ENCODE measurements at regions not wholly inside any gene's neighbourhood (a gene's known extent, or its start where the extent isn't known, plus 50 kb on each side); places are given as distances from the start of the nearest gene placed in this dataset.

DNA sequence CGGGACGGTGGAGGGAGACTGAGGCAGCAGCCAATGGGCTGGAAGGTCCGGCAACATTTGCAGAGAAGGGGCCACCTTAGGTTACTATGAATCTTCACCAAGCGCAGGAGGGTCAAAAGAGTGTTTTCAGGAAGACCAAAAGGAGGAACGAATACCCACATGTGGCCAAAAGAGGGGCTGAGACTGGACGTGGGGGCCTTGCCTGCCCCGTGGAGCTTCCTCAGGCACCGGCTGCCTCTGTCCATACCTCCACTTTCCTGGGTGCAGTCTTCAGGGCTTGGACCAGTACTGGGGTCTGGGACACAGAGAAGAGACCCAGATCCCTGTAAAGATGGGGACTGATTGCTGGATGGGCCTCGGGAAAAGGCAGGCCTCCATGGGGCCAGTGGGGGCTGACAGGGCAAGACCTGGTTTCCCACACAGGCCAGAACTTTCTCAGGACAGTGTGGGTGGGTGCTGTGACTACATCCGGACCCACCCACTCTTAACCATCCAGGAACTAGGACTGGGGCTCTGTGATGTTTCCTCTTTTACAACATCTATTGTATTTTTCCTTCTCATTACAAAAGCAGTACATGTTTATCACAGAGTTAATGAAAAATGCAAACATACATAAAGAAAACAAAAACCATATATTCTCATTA lies 294.7 kb downstream of the ZSWIM6 start:
- TF ChIP-seq, protein P1, sequence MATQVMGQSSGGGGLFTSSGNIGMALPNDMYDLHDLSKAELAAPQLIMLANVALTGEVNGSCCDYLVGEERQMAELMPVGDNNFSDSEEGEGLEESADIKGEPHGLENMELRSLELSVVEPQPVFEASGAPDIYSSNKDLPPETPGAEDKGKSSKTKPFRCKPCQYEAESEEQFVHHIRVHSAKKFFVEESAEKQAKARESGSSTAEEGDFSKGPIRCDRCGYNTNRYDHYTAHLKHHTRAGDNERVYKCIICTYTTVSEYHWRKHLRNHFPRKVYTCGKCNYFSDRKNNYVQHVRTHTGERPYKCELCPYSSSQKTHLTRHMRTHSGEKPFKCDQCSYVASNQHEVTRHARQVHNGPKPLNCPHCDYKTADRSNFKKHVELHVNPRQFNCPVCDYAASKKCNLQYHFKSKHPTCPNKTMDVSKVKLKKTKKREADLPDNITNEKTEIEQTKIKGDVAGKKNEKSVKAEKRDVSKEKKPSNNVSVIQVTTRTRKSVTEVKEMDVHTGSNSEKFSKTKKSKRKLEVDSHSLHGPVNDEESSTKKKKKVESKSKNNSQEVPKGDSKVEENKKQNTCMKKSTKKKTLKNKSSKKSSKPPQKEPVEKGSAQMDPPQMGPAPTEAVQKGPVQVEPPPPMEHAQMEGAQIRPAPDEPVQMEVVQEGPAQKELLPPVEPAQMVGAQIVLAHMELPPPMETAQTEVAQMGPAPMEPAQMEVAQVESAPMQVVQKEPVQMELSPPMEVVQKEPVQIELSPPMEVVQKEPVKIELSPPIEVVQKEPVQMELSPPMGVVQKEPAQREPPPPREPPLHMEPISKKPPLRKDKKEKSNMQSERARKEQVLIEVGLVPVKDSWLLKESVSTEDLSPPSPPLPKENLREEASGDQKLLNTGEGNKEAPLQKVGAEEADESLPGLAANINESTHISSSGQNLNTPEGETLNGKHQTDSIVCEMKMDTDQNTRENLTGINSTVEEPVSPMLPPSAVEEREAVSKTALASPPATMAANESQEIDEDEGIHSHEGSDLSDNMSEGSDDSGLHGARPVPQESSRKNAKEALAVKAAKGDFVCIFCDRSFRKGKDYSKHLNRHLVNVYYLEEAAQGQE (IDR thresholded peaks at IDR 0.05) = no peak
- TF ChIP-seq, protein P2, sequence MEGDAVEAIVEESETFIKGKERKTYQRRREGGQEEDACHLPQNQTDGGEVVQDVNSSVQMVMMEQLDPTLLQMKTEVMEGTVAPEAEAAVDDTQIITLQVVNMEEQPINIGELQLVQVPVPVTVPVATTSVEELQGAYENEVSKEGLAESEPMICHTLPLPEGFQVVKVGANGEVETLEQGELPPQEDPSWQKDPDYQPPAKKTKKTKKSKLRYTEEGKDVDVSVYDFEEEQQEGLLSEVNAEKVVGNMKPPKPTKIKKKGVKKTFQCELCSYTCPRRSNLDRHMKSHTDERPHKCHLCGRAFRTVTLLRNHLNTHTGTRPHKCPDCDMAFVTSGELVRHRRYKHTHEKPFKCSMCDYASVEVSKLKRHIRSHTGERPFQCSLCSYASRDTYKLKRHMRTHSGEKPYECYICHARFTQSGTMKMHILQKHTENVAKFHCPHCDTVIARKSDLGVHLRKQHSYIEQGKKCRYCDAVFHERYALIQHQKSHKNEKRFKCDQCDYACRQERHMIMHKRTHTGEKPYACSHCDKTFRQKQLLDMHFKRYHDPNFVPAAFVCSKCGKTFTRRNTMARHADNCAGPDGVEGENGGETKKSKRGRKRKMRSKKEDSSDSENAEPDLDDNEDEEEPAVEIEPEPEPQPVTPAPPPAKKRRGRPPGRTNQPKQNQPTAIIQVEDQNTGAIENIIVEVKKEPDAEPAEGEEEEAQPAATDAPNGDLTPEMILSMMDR (IDR thresholded peaks at IDR 0.05) = no peak
- TF ChIP-seq POLR2A (IDR thresholded peaks at IDR 0.05; ENCODE audit: low read length) = no peak
- TF ChIP-seq, protein P3, sequence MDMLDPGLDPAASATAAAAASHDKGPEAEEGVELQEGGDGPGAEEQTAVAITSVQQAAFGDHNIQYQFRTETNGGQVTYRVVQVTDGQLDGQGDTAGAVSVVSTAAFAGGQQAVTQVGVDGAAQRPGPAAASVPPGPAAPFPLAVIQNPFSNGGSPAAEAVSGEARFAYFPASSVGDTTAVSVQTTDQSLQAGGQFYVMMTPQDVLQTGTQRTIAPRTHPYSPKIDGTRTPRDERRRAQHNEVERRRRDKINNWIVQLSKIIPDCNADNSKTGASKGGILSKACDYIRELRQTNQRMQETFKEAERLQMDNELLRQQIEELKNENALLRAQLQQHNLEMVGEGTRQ (IDR thresholded peaks at IDR 0.05) = no peak
- TF ChIP-seq POLR2AphosphoS2 (conservative IDR thresholded peaks at IDR 0.05; ENCODE audit: low read length) = no peak
- no peak for TF ChIP-seq RCOR1 (IDR thresholded peaks at IDR 0.05; ENCODE audit: low read depth, low read length)
- no peak for TF ChIP-seq SMC3 (IDR thresholded peaks at IDR 0.05)
- TF ChIP-seq, protein P4, sequence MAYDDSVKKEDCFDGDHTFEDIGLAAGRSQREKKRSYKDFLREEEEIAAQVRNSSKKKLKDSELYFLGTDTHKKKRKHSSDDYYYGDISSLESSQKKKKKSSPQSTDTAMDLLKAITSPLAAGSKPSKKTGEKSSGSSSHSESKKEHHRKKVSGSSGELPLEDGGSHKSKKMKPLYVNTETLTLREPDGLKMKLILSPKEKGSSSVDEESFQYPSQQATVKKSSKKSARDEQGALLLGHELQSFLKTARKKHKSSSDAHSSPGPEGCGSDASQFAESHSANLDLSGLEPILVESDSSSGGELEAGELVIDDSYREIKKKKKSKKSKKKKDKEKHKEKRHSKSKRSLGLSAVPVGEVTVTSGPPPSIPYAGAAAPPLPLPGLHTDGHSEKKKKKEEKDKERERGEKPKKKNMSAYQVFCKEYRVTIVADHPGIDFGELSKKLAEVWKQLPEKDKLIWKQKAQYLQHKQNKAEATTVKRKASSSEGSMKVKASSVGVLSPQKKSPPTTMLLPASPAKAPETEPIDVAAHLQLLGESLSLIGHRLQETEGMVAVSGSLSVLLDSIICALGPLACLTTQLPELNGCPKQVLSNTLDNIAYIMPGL (CRISPR knock-in tag; IDR thresholded peaks at IDR 0.05; ENCODE audit: borderline replicate concordance) = no peak
- TF ChIP-seq, protein P5, sequence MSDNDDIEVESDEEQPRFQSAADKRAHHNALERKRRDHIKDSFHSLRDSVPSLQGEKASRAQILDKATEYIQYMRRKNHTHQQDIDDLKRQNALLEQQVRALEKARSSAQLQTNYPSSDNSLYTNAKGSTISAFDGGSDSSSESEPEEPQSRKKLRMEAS (IDR thresholded peaks at IDR 0.05) = no peak
- no peak for TF ChIP-seq GATA3 (IDR thresholded peaks at IDR 0.05; ENCODE audit: borderline replicate concordance)
- no peak for TF ChIP-seq EP300 (IDR thresholded peaks at IDR 0.05)
- TF ChIP-seq, protein P6, sequence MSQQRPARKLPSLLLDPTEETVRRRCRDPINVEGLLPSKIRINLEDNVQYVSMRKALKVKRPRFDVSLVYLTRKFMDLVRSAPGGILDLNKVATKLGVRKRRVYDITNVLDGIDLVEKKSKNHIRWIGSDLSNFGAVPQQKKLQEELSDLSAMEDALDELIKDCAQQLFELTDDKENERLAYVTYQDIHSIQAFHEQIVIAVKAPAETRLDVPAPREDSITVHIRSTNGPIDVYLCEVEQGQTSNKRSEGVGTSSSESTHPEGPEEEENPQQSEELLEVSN (IDR thresholded peaks at IDR 0.05; ENCODE audit: borderline replicate concordance, low read depth) = no peak
- no peak for TF ChIP-seq NFE2L2 (conservative IDR thresholded peaks at IDR 0.05; ENCODE audit: low read length)
